ENCODE measurements at regions not wholly inside any gene's neighbourhood (a gene's known extent, or its start where the extent isn't known, plus 50 kb on each side); places are given as distances from the start of the nearest gene placed in this dataset.
"Not testable (repeated sequence)": the region's sequence is repeated elsewhere in the genome, so short reads cannot be mapped to it uniquely, and the experiment has no call there.

GRCh38 chr17:22221344-22221743 is 529.0 kb downstream of the KCNJ18 start:
- no peaks in the 10 kb centered on the region for H3K36me3 ChIP-seq (replicated peaks in 1 of 2)
- WGBS, 4 donors, result 40 to 86% (median 65%) methylated on average over 1 to 8 of the region's 8 CpGs
- TF ChIP-seq CTCF (IDR thresholded peaks at IDR 0.05), result no peak
- TF ChIP-seq POLR2A (IDR thresholded peaks at IDR 0.05), result no peak
- H3K9me3 ChIP-seq (replicated peaks in 1 of 3), result no peaks in the 10 kb centered on the region
- H3K4me3 ChIP-seq, result no peak overlapping the region
- H3K4me1 ChIP-seq (replicated peaks in 1 of 2), result no peaks in the 10 kb centered on the region
- H3K27me3 ChIP-seq, result no peaks in the 10 kb centered on the region
- intact Hi-C loops (cut with DNase I), result no loop called here
- H3K27ac ChIP-seq, result no peak overlapping the region
- peak in 1 of 7 donors; percentile 21 for DNase-seq

DNA sequence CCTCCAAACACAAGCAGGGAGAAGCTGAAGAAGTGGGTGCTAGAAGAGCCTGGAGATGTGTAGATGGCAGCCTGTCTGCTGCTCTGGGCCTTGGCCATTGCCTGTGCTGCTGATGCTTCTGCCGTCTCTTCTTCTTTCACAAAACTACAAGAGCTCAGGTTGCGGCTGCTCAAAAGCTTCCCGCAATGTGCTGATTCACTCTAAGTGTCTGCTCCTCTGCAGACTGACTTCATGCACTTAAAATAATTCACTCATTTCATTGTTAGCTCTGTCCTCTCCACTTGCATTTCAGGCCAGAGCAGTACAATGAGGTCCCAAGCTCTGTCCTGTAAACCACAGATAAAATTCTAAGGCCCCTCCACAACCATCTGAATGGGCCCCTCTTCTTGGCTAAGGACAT is 534.2 kb downstream of the KCNJ18 start:
- DNase-seq; H3K27ac ChIP-seq; H3K4me3 ChIP-seq; H3K27me3 ChIP-seq; H3K4me1 ChIP-seq (replicated peaks in 1 of 2); H3K9me3 ChIP-seq (replicated peaks in 1 of 3); H3K36me3 ChIP-seq (replicated peaks in 1 of 2); intact Hi-C loops (cut with DNase I): not testable (repeated sequence)
- WGBS, 4 donors, result 84 to 89% (median 86%) methylated on average over 3 of the region's 3 CpGs

DNA sequence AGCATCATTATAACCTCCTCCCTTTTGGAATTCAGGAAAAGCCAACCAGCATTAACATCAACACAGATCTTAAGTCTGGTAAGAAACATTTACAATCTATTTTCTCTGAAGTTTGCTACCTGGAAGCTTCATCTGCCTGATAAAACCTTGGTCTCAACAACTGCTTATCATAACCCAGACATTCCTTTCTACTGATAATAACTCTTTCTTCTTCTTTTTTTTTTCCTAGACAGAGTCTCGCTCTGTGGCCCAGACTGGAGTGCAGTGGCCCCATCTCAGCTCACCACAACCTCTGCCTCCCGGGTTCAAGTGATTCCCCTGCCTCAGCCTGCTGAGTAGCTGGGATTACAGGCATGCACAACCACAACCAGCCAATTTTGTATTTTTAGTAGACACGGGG is 534.6 kb downstream of the KCNJ18 start:
- H3K27ac ChIP-seq; H3K9me3 ChIP-seq (replicated peaks in 1 of 3); H3K27me3 ChIP-seq; intact Hi-C loops (cut with DNase I); H3K4me3 ChIP-seq; H3K36me3 ChIP-seq (replicated peaks in 1 of 2); H3K4me1 ChIP-seq (replicated peaks in 1 of 2); DNase-seq: not testable (repeated sequence)
- 70 to 80% (median 73%) methylated on average over 3 of the region's 3 CpGs for WGBS, 4 donors

DNA sequence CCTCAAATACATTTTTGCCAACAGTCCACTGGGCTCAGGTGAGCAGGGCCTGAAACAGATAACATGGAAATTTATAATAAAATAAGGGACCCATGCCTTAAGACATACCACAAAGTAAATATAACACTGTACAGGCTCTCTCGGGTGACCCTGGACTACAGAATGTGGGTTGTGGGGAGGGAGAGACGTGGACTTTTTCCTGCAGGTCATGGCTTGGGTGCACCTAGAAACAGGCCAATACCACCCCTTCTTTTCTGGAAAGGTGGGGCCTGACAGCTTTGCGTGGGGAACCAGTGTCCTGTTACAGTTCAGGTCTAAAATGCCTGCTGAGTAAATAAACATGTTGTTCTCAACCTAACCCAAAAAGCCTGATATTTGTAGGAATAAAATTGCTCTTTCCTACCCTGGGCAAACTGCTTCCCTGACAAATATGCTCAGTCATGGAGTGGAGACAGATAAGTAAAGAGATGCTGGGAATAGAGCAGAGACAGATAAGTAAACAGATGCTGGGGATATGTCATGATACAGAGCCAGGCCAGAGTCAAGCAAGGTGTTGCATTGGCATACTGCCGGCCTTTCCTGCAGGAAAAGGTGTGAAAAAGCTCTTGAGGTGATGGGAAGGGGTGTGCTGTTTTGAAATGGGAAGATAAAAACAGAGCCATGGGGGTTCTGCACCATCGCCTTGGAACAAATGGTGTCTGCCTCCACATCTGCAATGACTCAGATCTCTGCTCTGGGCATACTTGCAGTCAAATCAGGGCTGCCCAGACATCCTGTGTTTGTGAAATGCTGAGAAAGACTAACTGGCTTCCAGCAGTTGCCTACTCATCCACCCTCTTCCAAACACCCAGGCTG is 535.6 kb downstream of the KCNJ18 start:
- H3K27me3 ChIP-seq; H3K9me3 ChIP-seq (replicated peaks in 1 of 3); H3K4me3 ChIP-seq; H3K4me1 ChIP-seq (replicated peaks in 1 of 2); H3K36me3 ChIP-seq (replicated peaks in 1 of 2); H3K27ac ChIP-seq; intact Hi-C loops (cut with DNase I): not testable (repeated sequence)
- DNase-seq, result peak in 1 of 7 donors; percentile 11
- WGBS, 4 donors, result 67 to 70% (median 68%) methylated on average over 4 to 5 of the region's 5 CpGs

GRCh38 chr17:22229821-22230220 is 537.5 kb downstream of the KCNJ18 start:
- WGBS, 4 donors, result 60 to 70% (median 65%) methylated on average over 5 of the region's 5 CpGs
- H3K27me3 ChIP-seq; intact Hi-C loops (cut with DNase I); H3K4me3 ChIP-seq; H3K27ac ChIP-seq; H3K9me3 ChIP-seq (replicated peaks in 1 of 3); H3K4me1 ChIP-seq (replicated peaks in 1 of 2); H3K36me3 ChIP-seq (replicated peaks in 1 of 2); DNase-seq: not testable (repeated sequence)

DNA sequence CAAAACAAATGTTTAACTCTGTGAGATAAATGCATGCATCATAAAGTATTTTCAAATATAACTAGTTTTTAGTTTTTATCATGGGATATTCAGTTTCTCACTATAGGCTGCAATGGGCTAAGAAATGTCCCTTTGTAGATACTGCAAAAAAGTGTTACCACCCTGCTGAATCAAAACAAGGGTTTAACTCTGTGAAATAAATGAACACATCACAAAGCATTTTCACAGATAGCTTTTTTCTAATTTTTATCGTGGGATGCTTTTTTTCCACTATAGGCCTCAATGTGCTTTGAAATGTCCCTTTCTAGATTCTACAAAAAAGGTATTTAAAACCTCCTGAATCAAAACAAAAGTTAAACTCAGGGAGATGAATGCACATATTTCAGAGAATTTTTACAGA is 541.1 kb downstream of the KCNJ18 start:
- TF ChIP-seq CTCF (IDR thresholded peaks at IDR 0.05) (no peak), POLR2A (IDR thresholded peaks at IDR 0.05) (no peak)
- WGBS, 4 donors, result 86 to 97% (median 93%) methylated on average over 1 of the region's 1 CpG
- intact Hi-C loops (cut with DNase I), result no loop called here

More for the DNA sequence above, 541.1 kb downstream of the KCNJ18 start:
- Histone ChIP-seq H3K36me3 (replicated peaks in 1 of 2) (no peaks in the 10 kb centered on the region), H3K9me3 (replicated peaks in 1 of 3) (peaks cover 0 to 3% (median 0%) of the 10 kb centered on the region in 3 donors), H3K4me1 (replicated peaks in 1 of 2) (no peaks in the 10 kb centered on the region), H3K27me3 (no peaks in the 10 kb centered on the region), H3K4me3 (no peak overlapping the region), H3K27ac (no peak overlapping the region)
- DNase-seq, result no peak

All from adrenal gland (tissue), 9 donors.